GM12878 (cell line): ENCODE measurements at regions not wholly inside any gene's neighbourhood (a gene's known extent, or its start where the extent isn't known, plus 50 kb on each side); places are given as distances from the start of the nearest gene placed in this dataset.

Experiments used
- MYC ChIP-seq: IDR thresholded peaks from 2 replicates; pipeline ENCODE4 v1.6.1; 2011; ENCODE audit warnings: mild to moderate bottlenecking, low read length, moderate library complexity, inconsistent platforms; ENCODE audit not compliant: insufficient read depth, insufficient replicate concordance, insufficient read length, severe bottlenecking
- POLR2AphosphoS5 ChIP-seq: IDR thresholded peaks from 2 replicates; pipeline ENCODE4 v1.6.1; 2011; ENCODE audit warnings: mild to moderate bottlenecking, low read length, inconsistent platforms
- TCF12 ChIP-seq: IDR thresholded peaks from 2 replicates; pipeline ENCODE4 v1.6.1; 2011; ENCODE audit warnings: low read depth, mild to moderate bottlenecking, low read length
- TF ChIP-seq, protein P1 (sequence below): fragments of 450-650 bp; IDR thresholded peaks from 2 replicates; pipeline ENCODE4 v1.6.1; 2017; ENCODE audit warnings: mild to moderate bottlenecking
- TF ChIP-seq, protein P2 (sequence below), 3 experiments: IDR thresholded peaks in 2 of 3; conservative IDR thresholded peaks in 1 of 3; 2 replicates each; pipeline ENCODE4 v1.5.1; 2011; ENCODE audit warnings: low read depth in 3 of 3, low read length in 3 of 3, mild to moderate bottlenecking in 3 of 3, control low read depth in 2 of 3, moderate library complexity in 2 of 3, inconsistent platforms in 1 of 3, mixed read lengths in 1 of 3; ENCODE audit not compliant: control insufficient read depth in 2 of 3, insufficient read depth in 1 of 3; ENCODE audit errors: extremely low read depth in 1 of 3
- TF ChIP-seq, protein P3 (sequence below): fragments of 150-350 bp; IDR thresholded peaks from 2 replicates; pipeline ENCODE4 v1.6.1; 2016; ENCODE audit warnings: low read depth, low read length
- TF ChIP-seq, protein P4 (sequence below): IDR thresholded peaks from 2 replicates; pipeline ENCODE4 v1.6.1; 2012; ENCODE audit warnings: low read depth, low read length, improper control_type of control experiment

DNA sequence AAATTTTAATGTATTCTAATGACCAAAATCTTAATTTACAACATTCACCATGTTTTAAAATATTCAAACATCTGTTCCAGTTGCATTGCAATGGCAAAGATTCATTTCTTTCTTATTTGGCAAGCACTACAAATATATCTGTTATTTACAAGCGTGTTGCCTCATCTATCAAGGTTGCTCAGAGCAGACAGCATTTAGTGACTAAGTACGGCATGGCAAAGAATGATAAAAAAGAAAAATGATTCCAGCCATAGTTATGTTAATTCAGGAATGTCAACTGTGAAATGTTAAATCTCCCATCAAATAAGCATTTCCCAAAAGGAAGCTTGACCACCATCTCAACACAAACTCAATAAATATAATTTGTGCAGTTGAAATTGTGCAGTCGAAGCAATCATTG lies 312.1 kb downstream of the SEC23A start:
- TF ChIP-seq, protein P1, sequence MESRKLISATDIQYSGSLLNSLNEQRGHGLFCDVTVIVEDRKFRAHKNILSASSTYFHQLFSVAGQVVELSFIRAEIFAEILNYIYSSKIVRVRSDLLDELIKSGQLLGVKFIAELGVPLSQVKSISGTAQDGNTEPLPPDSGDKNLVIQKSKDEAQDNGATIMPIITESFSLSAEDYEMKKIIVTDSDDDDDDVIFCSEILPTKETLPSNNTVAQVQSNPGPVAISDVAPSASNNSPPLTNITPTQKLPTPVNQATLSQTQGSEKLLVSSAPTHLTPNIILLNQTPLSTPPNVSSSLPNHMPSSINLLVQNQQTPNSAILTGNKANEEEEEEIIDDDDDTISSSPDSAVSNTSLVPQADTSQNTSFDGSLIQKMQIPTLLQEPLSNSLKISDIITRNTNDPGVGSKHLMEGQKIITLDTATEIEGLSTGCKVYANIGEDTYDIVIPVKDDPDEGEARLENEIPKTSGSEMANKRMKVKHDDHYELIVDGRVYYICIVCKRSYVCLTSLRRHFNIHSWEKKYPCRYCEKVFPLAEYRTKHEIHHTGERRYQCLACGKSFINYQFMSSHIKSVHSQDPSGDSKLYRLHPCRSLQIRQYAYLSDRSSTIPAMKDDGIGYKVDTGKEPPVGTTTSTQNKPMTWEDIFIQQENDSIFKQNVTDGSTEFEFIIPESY, result no peak
- TF ChIP-seq, protein P2, sequence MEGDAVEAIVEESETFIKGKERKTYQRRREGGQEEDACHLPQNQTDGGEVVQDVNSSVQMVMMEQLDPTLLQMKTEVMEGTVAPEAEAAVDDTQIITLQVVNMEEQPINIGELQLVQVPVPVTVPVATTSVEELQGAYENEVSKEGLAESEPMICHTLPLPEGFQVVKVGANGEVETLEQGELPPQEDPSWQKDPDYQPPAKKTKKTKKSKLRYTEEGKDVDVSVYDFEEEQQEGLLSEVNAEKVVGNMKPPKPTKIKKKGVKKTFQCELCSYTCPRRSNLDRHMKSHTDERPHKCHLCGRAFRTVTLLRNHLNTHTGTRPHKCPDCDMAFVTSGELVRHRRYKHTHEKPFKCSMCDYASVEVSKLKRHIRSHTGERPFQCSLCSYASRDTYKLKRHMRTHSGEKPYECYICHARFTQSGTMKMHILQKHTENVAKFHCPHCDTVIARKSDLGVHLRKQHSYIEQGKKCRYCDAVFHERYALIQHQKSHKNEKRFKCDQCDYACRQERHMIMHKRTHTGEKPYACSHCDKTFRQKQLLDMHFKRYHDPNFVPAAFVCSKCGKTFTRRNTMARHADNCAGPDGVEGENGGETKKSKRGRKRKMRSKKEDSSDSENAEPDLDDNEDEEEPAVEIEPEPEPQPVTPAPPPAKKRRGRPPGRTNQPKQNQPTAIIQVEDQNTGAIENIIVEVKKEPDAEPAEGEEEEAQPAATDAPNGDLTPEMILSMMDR (IDR thresholded peaks at IDR 0.05 in 2 of 3, conservative IDR thresholded peaks at IDR 0.05 in 1 of 3; ENCODE audit: control insufficient read depth in 2 of 3, extremely low read depth in 1 of 3, insufficient read depth in 1 of 3, low read depth in 3 of 3, low read length in 3 of 3), result no peak
- TF ChIP-seq, protein P3, sequence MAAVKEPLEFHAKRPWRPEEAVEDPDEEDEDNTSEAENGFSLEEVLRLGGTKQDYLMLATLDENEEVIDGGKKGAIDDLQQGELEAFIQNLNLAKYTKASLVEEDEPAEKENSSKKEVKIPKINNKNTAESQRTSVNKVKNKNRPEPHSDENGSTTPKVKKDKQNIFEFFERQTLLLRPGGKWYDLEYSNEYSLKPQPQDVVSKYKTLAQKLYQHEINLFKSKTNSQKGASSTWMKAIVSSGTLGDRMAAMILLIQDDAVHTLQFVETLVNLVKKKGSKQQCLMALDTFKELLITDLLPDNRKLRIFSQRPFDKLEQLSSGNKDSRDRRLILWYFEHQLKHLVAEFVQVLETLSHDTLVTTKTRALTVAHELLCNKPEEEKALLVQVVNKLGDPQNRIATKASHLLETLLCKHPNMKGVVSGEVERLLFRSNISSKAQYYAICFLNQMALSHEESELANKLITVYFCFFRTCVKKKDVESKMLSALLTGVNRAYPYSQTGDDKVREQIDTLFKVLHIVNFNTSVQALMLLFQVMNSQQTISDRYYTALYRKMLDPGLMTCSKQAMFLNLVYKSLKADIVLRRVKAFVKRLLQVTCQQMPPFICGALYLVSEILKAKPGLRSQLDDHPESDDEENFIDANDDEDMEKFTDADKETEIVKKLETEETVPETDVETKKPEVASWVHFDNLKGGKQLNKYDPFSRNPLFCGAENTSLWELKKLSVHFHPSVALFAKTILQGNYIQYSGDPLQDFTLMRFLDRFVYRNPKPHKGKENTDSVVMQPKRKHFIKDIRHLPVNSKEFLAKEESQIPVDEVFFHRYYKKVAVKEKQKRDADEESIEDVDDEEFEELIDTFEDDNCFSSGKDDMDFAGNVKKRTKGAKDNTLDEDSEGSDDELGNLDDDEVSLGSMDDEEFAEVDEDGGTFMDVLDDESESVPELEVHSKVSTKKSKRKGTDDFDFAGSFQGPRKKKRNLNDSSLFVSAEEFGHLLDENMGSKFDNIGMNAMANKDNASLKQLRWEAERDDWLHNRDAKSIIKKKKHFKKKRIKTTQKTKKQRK, result no peak
- no peak for TF ChIP-seq POLR2AphosphoS5
- no peak for TF ChIP-seq TCF12
- TF ChIP-seq, protein P4, sequence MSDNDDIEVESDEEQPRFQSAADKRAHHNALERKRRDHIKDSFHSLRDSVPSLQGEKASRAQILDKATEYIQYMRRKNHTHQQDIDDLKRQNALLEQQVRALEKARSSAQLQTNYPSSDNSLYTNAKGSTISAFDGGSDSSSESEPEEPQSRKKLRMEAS, result no peak
- no peak for TF ChIP-seq MYC
